ENCODE measurements at regions not wholly inside any gene's neighbourhood (a gene's known extent, or its start where the extent isn't known, plus 50 kb on each side); places are given as distances from the start of the nearest gene placed in this dataset.

- TF ChIP-seq YY1 (tag by site-specific recombination; IDR thresholded peaks at IDR 0.05) (no peak), ZNF398 (tag by site-specific recombination; IDR thresholded peaks at IDR 0.05) (no peak), ZNF292 (tag by site-specific recombination; IDR thresholded peaks at IDR 0.05; ENCODE audit: borderline replicate concordance, low read depth) (no peak), CTCF (tag by site-specific recombination; IDR thresholded peaks at IDR 0.05) (no peak), PBX3 (CRISPR knock-in tag; IDR thresholded peaks at IDR 0.05) (no peak), ZNF449 (tag by site-specific recombination; IDR thresholded peaks at IDR 0.05) (no peak), PATZ1 (tag by site-specific recombination; IDR thresholded peaks at IDR 0.05) (0 out of 2 replicates have a peak, but pooled peaks have one; percentile 0)
Observed at GRCh38 chr17:36837939-36838272, 99.4 kb upstream of the LHX1 start.

Measured in HEK293 (cell line).